Lung (tissue), 11 donors: ENCODE measurements at regions not wholly inside any gene's neighbourhood (a gene's known extent, or its start where the extent isn't known, plus 50 kb on each side); places are given as distances from the start of the nearest gene placed in this dataset.

Experiments
- ATAC-seq: fragments of 200-7000 bp; cut with Tn5 transposase; one replicate; pipeline ENCODE4 v1.9.1; 2020; ENCODE audit warnings: moderate number of reproducible peaks; ENCODE audit not compliant: insufficient read depth, low FRiP score
- DNase-seq, 3 donors: peaks; one replicate each; pipeline ENCODE4 v3.0.0-alpha.2; 2013 to 2017
- H3K27ac ChIP-seq, 2 donors: one replicate each; pipeline ENCODE4 v1.5.1; 2013; ENCODE audit warnings: mild to moderate bottlenecking in 2 of 2, moderate library complexity in 2 of 2, control low read depth in 1 of 2, inconsistent platforms in 1 of 2, low read depth in 1 of 2, low read length in 1 of 2
- H3K27me3 ChIP-seq, 3 donors: one replicate each; pipeline ENCODE4 v1.5.1; 2013; ENCODE audit warnings: low read length in 2 of 3; ENCODE audit not compliant: control insufficient read depth in 3 of 3, insufficient read depth in 3 of 3
- H3K36me3 ChIP-seq, 4 donors: one replicate each; pipeline ENCODE4 v1.5.1; 2013; ENCODE audit warnings: low read length in 4 of 4, mild to moderate bottlenecking in 1 of 4, moderate library complexity in 1 of 4; ENCODE audit not compliant: control insufficient read depth in 4 of 4, insufficient read depth in 4 of 4
- H3K4me1 ChIP-seq, 5 donors: one replicate each; pipeline ENCODE4 v1.5.1; 2013; ENCODE audit warnings: low read length in 5 of 5, mild to moderate bottlenecking in 2 of 5, moderate library complexity in 1 of 5; ENCODE audit not compliant: control insufficient read depth in 5 of 5, insufficient read depth in 5 of 5
- H3K4me3 ChIP-seq: one replicate; pipeline ENCODE4 v1.5.1; 2013; ENCODE audit warnings: mild to moderate bottlenecking, control low read depth, moderate library complexity
- H3K9ac ChIP-seq, 2 donors: one replicate each; pipeline ENCODE4 v1.5.1; 2013; ENCODE audit warnings: low read length in 2 of 2, control low read depth in 1 of 2; ENCODE audit not compliant: insufficient read depth in 1 of 2
- H3K9me3 ChIP-seq, 4 donors: one replicate each; pipeline ENCODE4 v1.5.1; 2013; ENCODE audit warnings: low read length in 3 of 4, mild to moderate bottlenecking in 1 of 4, moderate library complexity in 1 of 4; ENCODE audit not compliant: control insufficient read depth in 4 of 4, insufficient read depth in 3 of 4
- CTCF ChIP-seq: IDR thresholded peaks from 2 replicates; pipeline ENCODE4 v1.5.1; 2012; ENCODE audit warnings: mild to moderate bottlenecking; ENCODE audit errors: control extremely low read depth, extremely low read depth
- WGBS, 2 donors: extraction: QIAGEN DNeasy Blood & Tissue Kit; methylation state at CpG; one replicate each; pipeline ENCODE4 v1.1.7; 2013; 5-methylcytosine and 5-hydroxymethylcytosine counted together
- donor health status: control.
- donor health status: control.
- donor health status: Bipolar disorder and iron deficiency.
- donor health status: healthy.
- donor health status: DM: yes; HTN: yes; CAD: no.

- ATAC-seq (no peak), DNase-seq (no peak)
- H3K4me1 ChIP-seq = no peaks in the 10 kb centered on the region
- no peaks in the 10 kb centered on the region for H3K36me3 ChIP-seq
- WGBS, 2 donors = 71 to 81% methylated on average over 1 of the region's 1 CpG
- TF ChIP-seq CTCF = no peak
- H3K4me3 ChIP-seq = no peak overlapping the region
- H3K9ac ChIP-seq = no peak overlapping the region
- no peak overlapping the region for H3K27ac ChIP-seq
- no peaks in the 10 kb centered on the region for H3K27me3 ChIP-seq
- H3K9me3 ChIP-seq = no peaks in the 10 kb centered on the region
Measured at GRCh38 chr3:18494251-18494650, 69.1 kb upstream of the SATB1 start.

GRCh38 chr3:18489939-18490338, 64.8 kb upstream of the SATB1 start:
- 79 to 90% methylated on average over 4 of the region's 4 CpGs for WGBS, 2 donors
- no peak for TF ChIP-seq CTCF

GRCh38 chr3:18483226-18483625, 58.1 kb upstream of the SATB1 start:
- Histone ChIP-seq H3K9me3 (peaks cover 0 to 5% (median 0%) of the 10 kb centered on the region in 4 donors), H3K27me3 (no peaks in the 10 kb centered on the region), H3K36me3 (no peaks in the 10 kb centered on the region), H3K4me3 (no peak overlapping the region), H3K27ac (no peak overlapping the region), H3K4me1 (no peaks in the 10 kb centered on the region), H3K9ac (no peak overlapping the region)
- ATAC-seq = no peak
- no peak for DNase-seq
- no peak for TF ChIP-seq CTCF
- WGBS, 2 donors = 53 to 59% methylated on average over 3 of the region's 3 CpGs

More at GRCh38 chr3:18489939-18490338, 64.8 kb upstream of the SATB1 start:
- Histone ChIP-seq H3K4me3 (no peak overlapping the region), H3K9me3 (peaks cover 0 to 5% (median 0%) of the 10 kb centered on the region in 4 donors), H3K4me1 (no peaks in the 10 kb centered on the region), H3K27me3 (no peaks in the 10 kb centered on the region), H3K9ac (no peak overlapping the region), H3K36me3 (no peaks in the 10 kb centered on the region), H3K27ac (no peak overlapping the region)
- ATAC-seq = no peak
- DNase-seq = no peak

- Histone ChIP-seq H3K4me3 (no peak overlapping the region), H3K36me3 (no peaks in the 10 kb centered on the region), H3K9me3 (peaks cover 0 to 5% (median 0%) of the 10 kb centered on the region in 4 donors), H3K9ac (no peak overlapping the region), H3K4me1 (no peaks in the 10 kb centered on the region), H3K27ac (no peak overlapping the region), H3K27me3 (no peaks in the 10 kb centered on the region)
- DNase-seq = peak in 2 of 3 donors; percentile 2 to 18
- 25 to 68% methylated on average over 4 of the region's 4 CpGs for WGBS, 2 donors
- ATAC-seq = no peak
- TF ChIP-seq CTCF = no peak
Measured at GRCh38 chr3:18481946-18482548, 56.9 kb upstream of the SATB1 start.
